IMR-90 (cell line): ENCODE measurements at regions not wholly inside any gene's neighbourhood (a gene's known extent, or its start where the extent isn't known, plus 50 kb on each side); places are given as distances from the start of the nearest gene placed in this dataset.

Experiments
- ATAC-seq: fragments of 200-7000 bp; cut with Tn5 transposase; 2 replicates; pipeline ENCODE4 v1.9.1; 2020; ENCODE audit warnings: low read depth, mild to moderate bottlenecking, moderate library complexity
- BruUV-seq: library from RNA; stranded (reverse); fragments of 400-500 nt; replicated peaks from 2 replicates; lab custom pipeline; 2021; lab: Mats Ljungman, UMichigan
- CTCF ChIA-PET: fragments of 300-600 bp; formaldehyde crosslinking; extraction: SDS; loops from one replicate; lab custom pipeline; 2021; ENCODE audit warnings: antibody characterized with exemption; lab: Yijun Ruan, JAX
- POLR2A ChIA-PET: fragments of 300-600 bp; sonication (Branson Sonifier 250); formaldehyde crosslinking; loops from one replicate; lab custom pipeline; 2022; ENCODE audit warnings: antibody characterized with exemption; ENCODE audit not compliant: unreplicated experiment; lab: Charles Lee
- DNase-seq: peaks from one replicate; pipeline ENCODE4 v3.0.0; 2013
- H2AFZ ChIP-seq: replicated peaks from 2 replicates; pipeline ENCODE3; 2013; ENCODE audit warnings: low read length, mild to moderate bottlenecking; ENCODE audit not compliant: poor library complexity
- H2AK5ac ChIP-seq: 2 replicates; pipeline ENCODE4 v1.6.1; 2013; ENCODE audit warnings: low read depth, low read length, inconsistent platforms
- H2AK9ac ChIP-seq: replicated peaks from 2 replicates; pipeline ENCODE3; 2013; ENCODE audit warnings: mild to moderate bottlenecking, low read depth, low read length, moderate library complexity; ENCODE audit not compliant: poor library complexity
- H2BK120ac ChIP-seq: 2 replicates; pipeline ENCODE4 v1.6.1; 2013; ENCODE audit warnings: low read depth, low read length, inconsistent platforms
- H2BK15ac ChIP-seq: 3 replicates; pipeline ENCODE4 v1.6.1; 2013; ENCODE audit warnings: low read depth, low read length, inconsistent platforms
- H2BK20ac ChIP-seq: 2 replicates; pipeline ENCODE4 v1.6.1; 2013; ENCODE audit warnings: low read depth, mild to moderate bottlenecking, inconsistent platforms, low read length, moderate library complexity
- H2BK5ac ChIP-seq: 2 replicates; pipeline ENCODE4 v1.6.1; 2013; ENCODE audit warnings: mild to moderate bottlenecking, low read depth, low read length, inconsistent platforms; ENCODE audit not compliant: poor library complexity, severe bottlenecking
- H3K14ac ChIP-seq: replicated peaks from 2 replicates; pipeline ENCODE4 v1.6.1; 2013; ENCODE audit warnings: low read depth, low read length, inconsistent platforms
- H3K18ac ChIP-seq: 2 replicates; pipeline ENCODE4 v1.6.1; 2013; ENCODE audit warnings: low read depth, low read length, control low read depth
- H3K23ac ChIP-seq: 2 replicates; pipeline ENCODE4 v1.6.1; 2013; ENCODE audit warnings: low read depth, low read length, inconsistent platforms
- H3K27ac ChIP-seq: 2 replicates; pipeline ENCODE4 v1.5.1; 2013; ENCODE audit warnings: mild to moderate bottlenecking, control low read depth, low read length; ENCODE audit not compliant: insufficient read depth
- H3K27me3 ChIP-seq: 2 replicates; pipeline ENCODE4 v1.6.1; 2013; ENCODE audit warnings: low read length; ENCODE audit not compliant: control insufficient read depth, insufficient read depth
- H3K36me3 ChIP-seq: 2 replicates; pipeline ENCODE4 v1.6.1; 2013; ENCODE audit warnings: low read length, mixed read lengths; ENCODE audit not compliant: control insufficient read depth, insufficient read depth
- H3K4ac ChIP-seq: 2 replicates; pipeline ENCODE4 v1.6.1; 2013; ENCODE audit warnings: low read depth, low read length, inconsistent platforms
- H3K4me1 ChIP-seq: 2 replicates; pipeline ENCODE4 v1.6.1; 2013; ENCODE audit warnings: low read length, mixed read lengths; ENCODE audit not compliant: control insufficient read depth, insufficient read depth
- H3K4me2 ChIP-seq: 2 replicates; pipeline ENCODE4 v1.6.1; 2013; ENCODE audit warnings: low read depth, mild to moderate bottlenecking, control low read depth, low read length, moderate library complexity
- H3K4me3 ChIP-seq: 2 replicates; pipeline ENCODE4 v1.5.1; 2013; ENCODE audit warnings: low read depth, mild to moderate bottlenecking, control low read depth, low read length, moderate library complexity; ENCODE audit not compliant: insufficient read depth
- H3K56ac ChIP-seq: 2 replicates; pipeline ENCODE4 v1.6.1; 2013; ENCODE audit warnings: low read length, inconsistent platforms; ENCODE audit not compliant: insufficient read depth; ENCODE audit errors: extremely low read depth
- H3K79me1 ChIP-seq, 2 experiments: 2 replicates each; pipeline ENCODE4 v1.6.1; 2013; ENCODE audit warnings: low read length in 2 of 2, inconsistent platforms in 1 of 2, low read depth in 1 of 2
- H3K9ac ChIP-seq: 2 replicates; pipeline ENCODE4 v1.6.1; 2013; ENCODE audit warnings: low read depth, low read length, control low read depth
- H3K9me1 ChIP-seq: 2 replicates; pipeline ENCODE4 v1.6.1; 2013; ENCODE audit warnings: low read length, inconsistent platforms; ENCODE audit not compliant: insufficient read depth
- H3K9me3 ChIP-seq: 2 replicates; pipeline ENCODE4 v1.6.1; 2013; ENCODE audit warnings: low read length; ENCODE audit not compliant: control insufficient read depth, insufficient read depth
- H4K20me1 ChIP-seq: 2 replicates; pipeline ENCODE4 v1.6.1; 2013; ENCODE audit warnings: low read length, inconsistent platforms; ENCODE audit not compliant: insufficient read depth
- H4K5ac ChIP-seq: 2 replicates; pipeline ENCODE4 v1.6.1; 2013; ENCODE audit warnings: mild to moderate bottlenecking, low read depth, low read length, control low read depth
- H4K8ac ChIP-seq, 2 experiments: 2 replicates each; pipeline ENCODE4 v1.6.1; 2013; ENCODE audit warnings: low read depth in 2 of 2, low read length in 2 of 2, control low read depth in 1 of 2, inconsistent platforms in 1 of 2
- H4K91ac ChIP-seq: 2 replicates; pipeline ENCODE4 v1.6.1; 2013; ENCODE audit warnings: low read depth, low read length, inconsistent platforms; ENCODE audit not compliant: insufficient read depth
- BHLHE40 ChIP-seq: fragments of 150-350 bp; IDR thresholded peaks from 2 replicates; pipeline ENCODE4 v1.6.1; 2016; ENCODE audit warnings: mild to moderate bottlenecking, low read depth, low read length
- CEBPB ChIP-seq: IDR thresholded peaks from 2 replicates; pipeline ENCODE4 v1.6.1; 2012; ENCODE audit warnings: low read depth, low read length, improper control_type of control experiment
- CHD1 ChIP-seq: IDR thresholded peaks from 2 replicates; pipeline ENCODE4 v1.6.1; 2012; ENCODE audit warnings: low read depth, low read length, improper control_type of control experiment
- ELK1 ChIP-seq: fragments of 150-350 bp; IDR thresholded peaks from 2 replicates; pipeline ENCODE4 v1.6.1; 2016; ENCODE audit warnings: low read depth, mild to moderate bottlenecking, low read length, moderate library complexity, borderline replicate concordance
- FOS ChIP-seq: fragments of 150-350 bp; IDR thresholded peaks from 2 replicates; pipeline ENCODE4 v1.6.1; 2016; ENCODE audit warnings: low read depth, low read length
- MAZ ChIP-seq: IDR thresholded peaks from 2 replicates; pipeline ENCODE4 v1.6.1; 2012; ENCODE audit warnings: low read depth, mild to moderate bottlenecking, low read length, improper control_type of control experiment, moderate library complexity, borderline replicate concordance
- MXI1 ChIP-seq: IDR thresholded peaks from 2 replicates; pipeline ENCODE4 v1.6.1; 2012; ENCODE audit warnings: low read depth, mild to moderate bottlenecking, low read length, moderate library complexity, borderline replicate concordance
- NFE2L2 ChIP-seq: fragments of 150-350 bp; IDR thresholded peaks from 2 replicates; pipeline ENCODE4 v1.6.1; 2016; ENCODE audit warnings: low read depth, mild to moderate bottlenecking, low read length
- POLR2A ChIP-seq: IDR thresholded peaks from 2 replicates; pipeline ENCODE4 v1.6.1; 2012; ENCODE audit warnings: mild to moderate bottlenecking, low read depth, low read length
- RAD21 ChIP-seq: IDR thresholded peaks from 2 replicates; pipeline ENCODE4 v1.6.1; 2012; ENCODE audit warnings: low read length, improper control_type of control experiment
- RCOR1 ChIP-seq: IDR thresholded peaks from 2 replicates; pipeline ENCODE4 v1.6.1; 2012; ENCODE audit warnings: mild to moderate bottlenecking, low read length, improper control_type of control experiment; ENCODE audit not compliant: insufficient replicate concordance
- RFX5 ChIP-seq: IDR thresholded peaks from 2 replicates; pipeline ENCODE4 v1.8.0; 2012; ENCODE audit warnings: low read depth, mild to moderate bottlenecking, low read length, moderate library complexity
- SMC3 ChIP-seq: fragments of 150-350 bp; IDR thresholded peaks from 2 replicates; pipeline ENCODE4 v1.6.1; 2016; ENCODE audit warnings: low read depth, mild to moderate bottlenecking, antibody characterized with exemption, low read length, moderate library complexity
- WGBS, 2 experiments: methylation state at CpG; one replicate each; pipeline versions ENCODE4 v1.1.5 to v1.1.7; 2013; ENCODE audit warnings: missing lambda C conversion rate in 2 of 2; ENCODE audit not compliant: insufficient read length in 1 of 2; ENCODE audit errors: extremely low coverage in 2 of 2; 5-methylcytosine and 5-hydroxymethylcytosine counted together
- dilution Hi-C: fragments of 300-500 bp; cut with HindIII; formaldehyde crosslinking; loops from one replicate; pipeline ENCODE4 v1.14.3; 2018; ENCODE audit warnings: low sequenced_read_pairs; ENCODE audit not compliant: unreplicated experiment
- in situ Hi-C: fragments of 300-500 bp; cut with MboI; formaldehyde crosslinking; loops from 3 replicates; pipeline ENCODE4 v1.14.3; 2019; ENCODE audit warnings: low sequenced_read_pairs, inconsistent platforms, mixed read lengths
- intact Hi-C: fragments of 100-400 bp; cut with micrococcal nuclease; formaldehyde crosslinking; loops from 2 replicates; pipeline ENCODE4 v1.10.0; 2022
- TF ChIP-seq, protein P1 (sequence below): conservative IDR thresholded peaks from 2 replicates; pipeline ENCODE4 v1.5.1; 2012; ENCODE audit warnings: mild to moderate bottlenecking, low read depth, low read length, improper control_type of control experiment
- TF ChIP-seq, protein P2 (sequence below): fragments of 150-350 bp; IDR thresholded peaks from 2 replicates; pipeline ENCODE4 v1.6.1; 2017; ENCODE audit warnings: mild to moderate bottlenecking, antibody characterized with exemption, low read length, low read depth

DNA sequence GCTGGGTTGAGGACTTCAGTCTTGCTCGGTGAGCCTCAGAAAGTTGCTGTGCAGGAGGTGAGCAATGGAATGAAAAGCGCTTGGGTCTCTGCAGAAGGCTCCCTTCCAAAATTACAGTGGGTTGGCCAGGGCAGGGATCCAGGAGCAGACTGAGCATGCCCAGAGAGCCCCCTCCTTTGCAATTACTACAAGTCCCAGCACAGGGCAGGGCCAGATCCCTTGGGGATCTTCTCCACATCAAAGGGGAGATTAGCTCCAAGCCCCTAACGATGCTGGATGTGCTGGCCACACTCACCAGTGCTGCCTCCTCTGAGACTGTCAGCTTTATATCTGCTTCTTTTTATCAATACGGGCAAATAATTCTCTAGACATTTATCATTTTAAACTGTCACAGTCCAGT, 337.5 kb downstream of the RPS24 start:
- in situ Hi-C loops, result no loop called here
- no peak overlapping the region for H3K27ac ChIP-seq
- no peak overlapping the region for H2BK120ac ChIP-seq
- H4K5ac ChIP-seq, result no peak overlapping the region
- H3K4me3 ChIP-seq, result no peak overlapping the region
- H3K4me2 ChIP-seq, result no peak overlapping the region
- H2AK5ac ChIP-seq, result no peak overlapping the region
- H3K79me1 ChIP-seq, result no peaks in the 10 kb centered on the region
- no peak overlapping the region for H4K91ac ChIP-seq
- no peak overlapping the region for H3K23ac ChIP-seq
- no peak overlapping the region for H3K56ac ChIP-seq
- no peak for ATAC-seq
- no peaks in the 10 kb centered on the region for H3K9me1 ChIP-seq
- H2BK5ac ChIP-seq, result no peak overlapping the region
- WGBS, 2 experiments, result no CpG with 5 or more reads among the region's 4 CpGs
- H4K20me1 ChIP-seq, result no peaks in the 10 kb centered on the region
- H2AK9ac ChIP-seq, result no peak overlapping the region
- dilution Hi-C loops, result no loop called here
- no peak overlapping the region for H3K18ac ChIP-seq
- H3K14ac ChIP-seq, result no peak overlapping the region
- no peaks in the 10 kb centered on the region for H3K4me1 ChIP-seq
- no TSS peak for BruUV-seq
- H2BK20ac ChIP-seq, result no peak overlapping the region
- no peak overlapping the region for H2BK15ac ChIP-seq
- TF ChIP-seq NFE2L2 (no peak), RAD21 (no peak), BHLHE40 (no peak), MXI1 (no peak), CHD1 (no peak), ELK1 (no peak), MAZ (no peak), FOS (no peak), RFX5 (no peak), CEBPB (no peak), POLR2A (no peak), RCOR1 (no peak), SMC3 (no peak)
- TF ChIP-seq, protein P1, sequence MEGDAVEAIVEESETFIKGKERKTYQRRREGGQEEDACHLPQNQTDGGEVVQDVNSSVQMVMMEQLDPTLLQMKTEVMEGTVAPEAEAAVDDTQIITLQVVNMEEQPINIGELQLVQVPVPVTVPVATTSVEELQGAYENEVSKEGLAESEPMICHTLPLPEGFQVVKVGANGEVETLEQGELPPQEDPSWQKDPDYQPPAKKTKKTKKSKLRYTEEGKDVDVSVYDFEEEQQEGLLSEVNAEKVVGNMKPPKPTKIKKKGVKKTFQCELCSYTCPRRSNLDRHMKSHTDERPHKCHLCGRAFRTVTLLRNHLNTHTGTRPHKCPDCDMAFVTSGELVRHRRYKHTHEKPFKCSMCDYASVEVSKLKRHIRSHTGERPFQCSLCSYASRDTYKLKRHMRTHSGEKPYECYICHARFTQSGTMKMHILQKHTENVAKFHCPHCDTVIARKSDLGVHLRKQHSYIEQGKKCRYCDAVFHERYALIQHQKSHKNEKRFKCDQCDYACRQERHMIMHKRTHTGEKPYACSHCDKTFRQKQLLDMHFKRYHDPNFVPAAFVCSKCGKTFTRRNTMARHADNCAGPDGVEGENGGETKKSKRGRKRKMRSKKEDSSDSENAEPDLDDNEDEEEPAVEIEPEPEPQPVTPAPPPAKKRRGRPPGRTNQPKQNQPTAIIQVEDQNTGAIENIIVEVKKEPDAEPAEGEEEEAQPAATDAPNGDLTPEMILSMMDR, result no peak
- TF ChIP-seq, protein P2, sequence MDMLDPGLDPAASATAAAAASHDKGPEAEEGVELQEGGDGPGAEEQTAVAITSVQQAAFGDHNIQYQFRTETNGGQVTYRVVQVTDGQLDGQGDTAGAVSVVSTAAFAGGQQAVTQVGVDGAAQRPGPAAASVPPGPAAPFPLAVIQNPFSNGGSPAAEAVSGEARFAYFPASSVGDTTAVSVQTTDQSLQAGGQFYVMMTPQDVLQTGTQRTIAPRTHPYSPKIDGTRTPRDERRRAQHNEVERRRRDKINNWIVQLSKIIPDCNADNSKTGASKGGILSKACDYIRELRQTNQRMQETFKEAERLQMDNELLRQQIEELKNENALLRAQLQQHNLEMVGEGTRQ, result no peak
- POLR2A ChIA-PET, result interaction anchor here (0.5 kb wide), 1 partner anchor 15 kb away, joined by 3 read pairs; no protein-coding TSS in a partner anchor
- H3K36me3 ChIP-seq, result no peaks in the 10 kb centered on the region
- no peak overlapping the region for H3K9ac ChIP-seq
- no peak overlapping the region for H4K8ac ChIP-seq
- H3K27me3 ChIP-seq, result peaks cover 86% of the 10 kb centered on the region
- DNase-seq, result no peak
- H3K9me3 ChIP-seq, result no peaks in the 10 kb centered on the region
- intact Hi-C loops, result no loop called here
- H3K4ac ChIP-seq, result no peak overlapping the region
- CTCF ChIA-PET, result no interaction called here
- no peak overlapping the region for H2AFZ ChIP-seq
